Activated CD4-positive, alpha-beta T cell treated with anti-CD3 and anti-CD28 coated beads for 36 hours (primary cell): ENCODE measurements at regions not wholly inside any gene's neighbourhood (a gene's known extent, or its start where the extent isn't known, plus 50 kb on each side); places are given as distances from the start of the nearest gene placed in this dataset.
"Not testable (repeated sequence)": the region's sequence is repeated elsewhere in the genome, so short reads cannot be mapped to it uniquely, and the experiment has no call there.

ENCODE experiments used
- ATAC-seq: fragments of 200-7000 bp; cut with Tn5 transposase; one replicate; pipeline ENCODE4 v1.10.0; 2021; ENCODE audit warnings: mild to moderate bottlenecking, moderate library complexity
- CTCF ChIA-PET: fragments of 350-600 bp; sonication (Branson Sonifier 250); formaldehyde crosslinking; loops from one replicate; lab custom pipeline; 2021; ENCODE audit warnings: antibody characterized with exemption; lab: Charles Lee
- POLR2A ChIA-PET: fragments of 350-600 bp; sonication (Branson Sonifier 250); formaldehyde crosslinking; loops from one replicate; lab custom pipeline; 2021; ENCODE audit warnings: antibody characterized with exemption, inconsistent platforms; lab: Charles Lee
- DNase-seq: peaks from one replicate; pipeline ENCODE4 v3.0.0-alpha.2; 2020
- H3K27ac Mint-ChIP-seq: one replicate; pipeline ENCODE4 v1.8.0; 2021; ENCODE audit warnings: mixed read lengths
- H3K27me3 Mint-ChIP-seq: one replicate; pipeline ENCODE4 v1.8.0; 2021; ENCODE audit warnings: mixed read lengths
- H3K36me3 Mint-ChIP-seq: one replicate; pipeline ENCODE4 v1.8.0; 2021; ENCODE audit warnings: low read depth, mixed read lengths
- H3K4me1 Mint-ChIP-seq: one replicate; pipeline ENCODE4 v1.8.0; 2021; ENCODE audit warnings: mixed read lengths
- H3K4me3 Mint-ChIP-seq: one replicate; pipeline ENCODE4 v1.8.0; 2021; ENCODE audit warnings: mild to moderate bottlenecking, moderate library complexity, mixed read lengths
- H3K9me3 Mint-ChIP-seq: one replicate; pipeline ENCODE4 v1.8.0; 2021; ENCODE audit warnings: low read depth, mixed read lengths
- intact Hi-C, 2 experiments: fragments of 100-400 bp; cut with DNase I in 1 of 2; cut with micrococcal nuclease in 1 of 2; formaldehyde crosslinking; loops; one replicate each; pipeline versions ENCODE4 v1.14.2 to v1.15.1; 2022 to 2024; cut with DNase I, micrococcal nuclease

GRCh38 chr4:28845158-28845557, 1875.0 kb upstream of the PCDH7 start:
- no peak for DNase-seq
- Mint-ChIP-seq H3K4me3 (no peak overlapping the region), H3K9me3 (peaks cover 18% of the 10 kb centered on the region), H3K36me3 (no peaks in the 10 kb centered on the region), H3K27ac (no peak overlapping the region), H3K27me3 (no peaks in the 10 kb centered on the region), H3K4me1 (no peaks in the 10 kb centered on the region)
- intact Hi-C loops: no loop called here
- ChIA-PET CTCF (no interaction called here), POLR2A (no interaction called here)
- no peak for ATAC-seq

DNA sequence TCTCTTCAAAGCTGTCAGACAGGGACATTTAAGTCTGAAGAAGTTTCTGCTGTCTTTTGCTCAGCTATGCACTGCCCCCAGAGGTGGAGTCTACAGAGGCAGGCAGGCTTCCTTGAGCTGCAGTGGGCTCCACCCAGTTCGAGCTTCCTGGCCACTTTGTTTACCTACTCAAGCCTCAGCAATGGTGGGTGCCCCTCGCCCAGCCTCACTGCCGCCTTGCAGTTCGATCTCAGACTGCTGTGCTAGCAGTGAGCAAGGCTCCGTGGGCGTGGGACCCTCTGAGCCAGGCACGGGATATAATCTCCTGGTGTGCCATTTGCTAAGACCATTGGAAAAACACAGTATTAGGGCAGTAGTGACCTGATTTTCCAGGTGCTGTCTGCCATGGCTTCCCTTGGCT, 1863.1 kb upstream of the PCDH7 start:
- POLR2A ChIA-PET, H3K36me3 Mint-ChIP-seq, H3K27me3 Mint-ChIP-seq, ATAC-seq, intact Hi-C loops, H3K4me1 Mint-ChIP-seq, H3K27ac Mint-ChIP-seq, CTCF ChIA-PET, H3K4me3 Mint-ChIP-seq, DNase-seq: not testable (repeated sequence)
- H3K9me3 Mint-ChIP-seq: peaks cover 11% of the 10 kb centered on the region

DNA sequence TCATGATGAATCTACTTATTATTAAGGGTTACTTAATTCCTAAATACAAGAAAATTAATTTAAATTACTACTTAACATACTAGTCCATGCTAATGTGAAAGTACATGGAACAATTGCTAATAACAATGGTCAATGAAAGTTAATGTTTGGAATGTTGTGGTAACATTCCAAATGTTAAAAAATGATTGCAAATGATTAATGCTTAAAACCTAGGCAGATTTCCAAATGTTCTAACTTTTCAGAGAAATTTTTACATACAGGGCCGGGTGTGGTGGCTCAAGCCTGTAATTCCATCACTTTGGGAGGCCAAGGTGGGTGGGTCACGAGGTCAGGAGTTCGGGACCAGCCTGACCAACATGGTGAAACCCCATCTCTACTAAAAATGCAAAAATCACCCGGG, 1851.3 kb upstream of the PCDH7 start:
- DNase-seq (no peak), ATAC-seq (no peak)
- ChIA-PET CTCF (no interaction called here), POLR2A (no interaction called here)
- H3K4me1 Mint-ChIP-seq: no peaks in the 10 kb centered on the region
- intact Hi-C loops: no loop called here
- no peak overlapping the region for H3K4me3 Mint-ChIP-seq
- H3K27me3 Mint-ChIP-seq: no peaks in the 10 kb centered on the region
- no peak overlapping the region for H3K27ac Mint-ChIP-seq
- H3K9me3 Mint-ChIP-seq: peaks cover 15% of the 10 kb centered on the region
- H3K36me3 Mint-ChIP-seq: no peaks in the 10 kb centered on the region

DNA sequence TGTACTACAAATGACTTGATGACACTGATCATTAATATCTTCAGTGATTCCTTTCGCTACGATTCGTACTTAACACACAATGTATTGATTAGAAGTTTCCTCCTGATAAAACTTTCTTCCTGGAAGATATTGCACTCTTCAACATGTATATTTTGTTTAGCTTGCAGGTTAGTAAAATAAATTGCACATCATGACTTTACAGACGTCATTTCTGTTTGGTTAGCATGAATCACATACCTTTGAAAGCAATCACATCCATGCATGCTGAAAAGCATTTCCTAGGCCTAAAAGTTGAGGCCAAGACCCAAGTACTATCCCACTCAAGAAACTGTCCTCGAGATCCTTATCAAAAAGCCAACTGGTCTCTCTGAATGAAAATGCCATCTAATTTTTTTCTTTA, 1841.0 kb upstream of the PCDH7 start:
- no peak overlapping the region for H3K27ac Mint-ChIP-seq
- H3K4me3 Mint-ChIP-seq: no peak overlapping the region
- POLR2A ChIA-PET: no interaction called here
- no peaks in the 10 kb centered on the region for H3K27me3 Mint-ChIP-seq
- no peaks in the 10 kb centered on the region for H3K4me1 Mint-ChIP-seq
- intact Hi-C loops: no loop called here
- ATAC-seq: no peak
- H3K36me3 Mint-ChIP-seq: no peaks in the 10 kb centered on the region
- DNase-seq: no peak
- H3K9me3 Mint-ChIP-seq: peaks cover 4% of the 10 kb centered on the region
- CTCF ChIA-PET: no interaction called here

DNA sequence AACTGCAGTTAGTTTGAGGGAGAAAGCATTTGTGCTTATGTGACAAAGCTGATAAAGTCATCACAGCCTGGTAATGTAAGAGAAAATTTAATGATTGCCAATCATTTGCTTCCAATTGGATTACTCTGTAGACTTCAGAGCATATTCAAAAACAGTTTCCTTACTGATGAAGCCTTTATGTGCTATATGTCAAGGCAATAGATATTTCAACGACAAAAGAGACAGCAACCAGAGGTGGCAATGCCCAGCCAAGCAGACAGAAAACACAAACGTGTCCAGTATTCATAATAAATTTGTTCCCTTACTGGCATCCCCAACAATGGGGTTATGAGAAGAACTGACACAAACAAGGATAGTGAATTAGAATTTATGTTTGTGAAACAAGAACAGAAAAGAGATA, 1840.3 kb upstream of the PCDH7 start:
- Mint-ChIP-seq H3K36me3 (no peaks in the 10 kb centered on the region), H3K9me3 (peaks cover 8% of the 10 kb centered on the region), H3K27me3 (no peaks in the 10 kb centered on the region), H3K4me1 (no peaks in the 10 kb centered on the region), H3K27ac (no peak overlapping the region), H3K4me3 (no peak overlapping the region)
- POLR2A ChIA-PET: no interaction called here
- DNase-seq: no peak
- ATAC-seq: no peak
- CTCF ChIA-PET: no interaction called here
- intact Hi-C loops: no loop called here

DNA sequence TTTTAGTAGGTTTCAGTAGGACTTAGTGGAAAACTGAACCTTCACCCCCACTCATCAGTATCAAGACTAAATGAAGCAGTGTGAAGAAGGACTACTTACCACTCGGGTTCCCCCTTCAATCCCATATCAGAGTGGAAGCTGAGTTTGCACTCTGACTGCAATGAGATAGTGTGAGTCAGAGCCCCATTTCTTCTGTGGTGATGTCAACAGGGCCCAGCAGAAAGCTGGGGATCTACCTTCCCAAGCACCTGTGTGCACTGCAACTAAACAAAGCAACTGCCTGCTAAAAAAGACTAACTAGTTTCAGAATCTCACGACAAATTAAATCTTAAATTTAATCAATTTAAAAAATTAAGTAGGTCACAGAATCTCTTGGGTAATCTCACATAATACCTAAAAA, 1837.0 kb upstream of the PCDH7 start:
- ChIA-PET POLR2A (no interaction called here), CTCF (no interaction called here)
- Mint-ChIP-seq H3K27ac (no peak overlapping the region), H3K36me3 (no peaks in the 10 kb centered on the region), H3K9me3 (peaks cover 8% of the 10 kb centered on the region), H3K4me3 (no peak overlapping the region), H3K27me3 (no peaks in the 10 kb centered on the region), H3K4me1 (no peaks in the 10 kb centered on the region)
- intact Hi-C loops: no loop called here
- ATAC-seq: no peak
- no peak for DNase-seq

DNA sequence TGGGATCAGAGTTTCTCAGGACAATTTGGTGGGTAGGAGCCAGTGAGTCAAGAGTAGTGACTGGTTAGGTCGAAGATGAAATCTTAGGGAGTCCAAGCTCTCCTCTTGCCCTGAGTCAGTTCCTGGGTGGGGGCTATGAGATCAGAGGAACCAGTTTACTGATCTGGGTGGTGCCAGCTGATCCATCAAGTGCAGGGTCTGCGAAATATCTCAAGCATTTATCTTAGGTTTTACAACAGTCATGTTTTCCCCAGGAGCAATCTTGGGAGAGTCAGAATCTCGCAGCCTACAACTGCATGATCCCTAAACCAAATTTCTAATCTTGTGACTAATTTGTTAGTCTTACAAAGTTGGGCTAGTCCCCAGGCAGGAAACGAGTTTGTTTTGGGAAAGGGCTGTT, 1833.2 kb upstream of the PCDH7 start:
- ATAC-seq: no peak
- CTCF ChIA-PET: no interaction called here
- DNase-seq: no peak
- intact Hi-C loops: no loop called here
- Mint-ChIP-seq H3K27ac (no peak overlapping the region), H3K4me1 (no peaks in the 10 kb centered on the region), H3K27me3 (no peaks in the 10 kb centered on the region), H3K9me3 (peaks cover 7% of the 10 kb centered on the region), H3K4me3 (no peak overlapping the region), H3K36me3 (no peaks in the 10 kb centered on the region)
- POLR2A ChIA-PET: interaction anchor here (0.6 kb wide), 1 partner anchor 38 kb away, joined by 5 read pairs; no protein-coding TSS in a partner anchor

GRCh38 chr4:28890949-28891775, 1829.0 kb upstream of the PCDH7 start:
- DNase-seq: no peak
- Mint-ChIP-seq H3K4me3 (no peak overlapping the region), H3K27ac (no peak overlapping the region), H3K9me3 (peaks cover 5% of the 10 kb centered on the region), H3K36me3 (no peaks in the 10 kb centered on the region), H3K4me1 (no peaks in the 10 kb centered on the region), H3K27me3 (no peaks in the 10 kb centered on the region)
- intact Hi-C loops: no loop called here
- POLR2A ChIA-PET: no interaction called here
- no peak for ATAC-seq
- CTCF ChIA-PET: no interaction called here

DNA sequence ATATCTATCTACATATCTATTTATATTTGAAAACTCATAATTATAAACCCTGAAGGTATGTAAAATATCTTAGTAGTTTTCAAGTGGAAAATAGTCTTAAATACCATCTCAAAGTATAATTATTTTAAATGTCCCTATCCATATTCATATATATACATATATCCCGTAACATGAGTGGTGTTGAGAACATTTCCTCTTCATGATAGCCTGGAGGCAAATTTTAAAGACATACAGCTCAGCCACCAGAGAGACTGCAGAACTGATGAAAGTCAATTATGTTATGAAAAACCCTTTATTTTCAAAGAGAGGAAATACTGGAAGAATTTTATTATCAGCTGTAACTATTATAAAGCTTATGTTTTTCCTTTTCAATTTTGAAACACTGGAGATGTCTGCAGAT, 1806.7 kb upstream of the PCDH7 start:
- H3K36me3 Mint-ChIP-seq: no peaks in the 10 kb centered on the region
- ATAC-seq (no peak), DNase-seq (no peak)
- no peak overlapping the region for H3K27ac Mint-ChIP-seq
- peaks cover 7% of the 10 kb centered on the region for H3K9me3 Mint-ChIP-seq
- H3K4me3 Mint-ChIP-seq: no peak overlapping the region
- CTCF ChIA-PET: no interaction called here
- intact Hi-C loops: no loop called here
- H3K4me1 Mint-ChIP-seq: no peaks in the 10 kb centered on the region
- H3K27me3 Mint-ChIP-seq: no peaks in the 10 kb centered on the region
- POLR2A ChIA-PET: no interaction called here

GRCh38 chr4:28916585-28916984, 1803.6 kb upstream of the PCDH7 start:
- POLR2A ChIA-PET: no interaction called here
- Mint-ChIP-seq H3K4me3 (no peak overlapping the region), H3K9me3 (peaks cover 6% of the 10 kb centered on the region), H3K4me1 (no peaks in the 10 kb centered on the region), H3K27me3 (no peaks in the 10 kb centered on the region), H3K36me3 (no peaks in the 10 kb centered on the region), H3K27ac (no peak overlapping the region)
- no peak for DNase-seq
- CTCF ChIA-PET: no interaction called here
- intact Hi-C loops: no loop called here
- ATAC-seq: no peak

GRCh38 chr4:28918871-28919270, 1801.3 kb upstream of the PCDH7 start:
- Mint-ChIP-seq H3K9me3 (peaks cover 7% of the 10 kb centered on the region), H3K4me3 (no peak overlapping the region)

GRCh38 chr4:28921886-28922285, 1798.3 kb upstream of the PCDH7 start:
- ChIA-PET CTCF (interaction anchor here (0.6 kb wide), 1 partner anchor 662 kb away, joined by 3 read pairs; no protein-coding TSS in a partner anchor), POLR2A (no interaction called here)
- intact Hi-C loops: no loop called here
- peaks cover 7% of the 10 kb centered on the region for H3K9me3 Mint-ChIP-seq
- no peaks in the 10 kb centered on the region for H3K27me3 Mint-ChIP-seq
- no peak overlapping the region for H3K27ac Mint-ChIP-seq
- H3K4me1 Mint-ChIP-seq: no peaks in the 10 kb centered on the region
- DNase-seq: no peak
- ATAC-seq: no peak
- no peak overlapping the region for H3K4me3 Mint-ChIP-seq
- H3K36me3 Mint-ChIP-seq: no peaks in the 10 kb centered on the region

More at GRCh38 chr4:28918871-28919270, 1801.3 kb upstream of the PCDH7 start:
- DNase-seq: no peak
- ChIA-PET CTCF (no interaction called here), POLR2A (no interaction called here)
- intact Hi-C loops: no loop called here
- no peaks in the 10 kb centered on the region for H3K4me1 Mint-ChIP-seq
- H3K27me3 Mint-ChIP-seq: no peaks in the 10 kb centered on the region
- no peak for ATAC-seq
- H3K27ac Mint-ChIP-seq: no peak overlapping the region
- no peaks in the 10 kb centered on the region for H3K36me3 Mint-ChIP-seq
